CD14-positive monocyte (primary cell): ENCODE measurements at regions not wholly inside any gene's neighbourhood (a gene's known extent, or its start where the extent isn't known, plus 50 kb on each side); places are given as distances from the start of the nearest gene placed in this dataset.

Source experiments
- DNase-seq, 3 donors: peaks; one replicate each; pipeline ENCODE4 v3.0.0-alpha.2; 2011 to 2022
- H2AFZ ChIP-seq: 2 replicates; pipeline ENCODE4 v1.6.0; 2012; ENCODE audit warnings: mild to moderate bottlenecking, low read depth, low read length, inconsistent platforms; ENCODE audit not compliant: insufficient read depth, poor library complexity, severe bottlenecking
- H3K27ac ChIP-seq, 2 donors: 1 replicate in 1 of 2; 2 replicates in 1 of 2; pipeline ENCODE4 v1.5.1; 2012 to 2013; ENCODE audit warnings: low read length in 2 of 2, control low read depth in 1 of 2, inconsistent platforms in 1 of 2, low read depth in 1 of 2, mild to moderate bottlenecking in 1 of 2
- H3K27me3 ChIP-seq, 2 donors: one replicate each; pipeline versions ENCODE4 v1.6.0 to v1.6.1; 2011 to 2013; ENCODE audit warnings: low read length in 2 of 2; ENCODE audit not compliant: control insufficient read depth in 2 of 2, insufficient read depth in 2 of 2
- H3K36me3 ChIP-seq, 2 donors: replicated peaks in 1 of 2; 1 replicate in 1 of 2; 2 replicates in 1 of 2; pipeline versions ENCODE4 v1.5.1 to v1.6.1; 2012 to 2013; ENCODE audit warnings: low read length in 2 of 2, control low read depth in 1 of 2, inconsistent platforms in 1 of 2, mild to moderate bottlenecking in 1 of 2; ENCODE audit not compliant: insufficient read depth in 2 of 2, control insufficient read depth in 1 of 2
- H3K4me1 ChIP-seq, 2 donors: 1 replicate in 1 of 2; 2 replicates in 1 of 2; pipeline versions ENCODE4 v1.5.1 to v1.6.1; 2012 to 2013; ENCODE audit warnings: low read length in 2 of 2, control low read depth in 1 of 2, inconsistent platforms in 1 of 2, mild to moderate bottlenecking in 1 of 2, moderate library complexity in 1 of 2; ENCODE audit not compliant: insufficient read depth in 2 of 2, control insufficient read depth in 1 of 2
- H3K4me2 ChIP-seq: replicated peaks from 2 replicates; pipeline ENCODE3; 2012; ENCODE audit warnings: low read length, moderate library complexity, mild to moderate bottlenecking; ENCODE audit not compliant: poor library complexity, severe bottlenecking; ENCODE audit errors: extremely low read depth
- H3K4me3 ChIP-seq, 3 experiments: fragments of 200-600 bp in 1 of 3; sonication (generic) in 1 of 3; replicated peaks in 1 of 3; 1 replicate in 2 of 3; 2 replicates in 1 of 3; pipeline ENCODE4 v1.5.1; 2011 to 2013; ENCODE audit warnings: low read length in 3 of 3, mild to moderate bottlenecking in 3 of 3, control low read depth in 2 of 3, low read depth in 2 of 3, inconsistent platforms in 1 of 3, moderate library complexity in 1 of 3
- H3K79me2 ChIP-seq: 2 replicates; pipeline ENCODE4 v1.6.0; 2012; ENCODE audit warnings: mild to moderate bottlenecking, control low read depth, inconsistent platforms, low read length, moderate library complexity; ENCODE audit not compliant: insufficient read depth
- H3K9ac ChIP-seq: 2 replicates; pipeline ENCODE4 v1.6.0; 2017; ENCODE audit warnings: low read length, mild to moderate bottlenecking; ENCODE audit not compliant: insufficient read depth, poor library complexity, severe bottlenecking
- H3K9me3 ChIP-seq, 2 donors: replicated peaks in 1 of 2; 1 replicate in 1 of 2; 2 replicates in 1 of 2; pipeline versions ENCODE4 v1.5.1 to v1.6.1; 2012 to 2013; ENCODE audit warnings: low read length in 2 of 2, control low read depth in 1 of 2; ENCODE audit not compliant: control insufficient read depth in 1 of 2, insufficient read depth in 1 of 2
- H4K20me1 ChIP-seq: 2 replicates; pipeline ENCODE4 v1.6.0; 2012; ENCODE audit warnings: mild to moderate bottlenecking, low read length, control low read depth, moderate library complexity; ENCODE audit not compliant: insufficient read depth
- H3K27ac Mint-ChIP-seq, 7 donors: one replicate each; pipeline ENCODE4 v1.8.0; 2020; ENCODE audit warnings: mild to moderate bottlenecking in 7 of 7, mixed read lengths in 7 of 7, moderate library complexity in 6 of 7, inconsistent platforms in 2 of 7
- H3K27me3 Mint-ChIP-seq, 3 donors: one replicate each; pipeline ENCODE4 v1.8.0; 2021 to 2022; ENCODE audit warnings: low read depth in 3 of 3, mild to moderate bottlenecking in 3 of 3, mixed read lengths in 3 of 3, moderate library complexity in 3 of 3, inconsistent platforms in 1 of 3
- H3K36me3 Mint-ChIP-seq, 2 donors: one replicate each; pipeline ENCODE4 v1.8.0; 2020; ENCODE audit warnings: mixed read lengths in 2 of 2, inconsistent platforms in 1 of 2, mild to moderate bottlenecking in 1 of 2
- H3K4me1 Mint-ChIP-seq: one replicate; pipeline ENCODE4 v1.8.0; 2020; ENCODE audit warnings: mild to moderate bottlenecking, mixed read lengths
- H3K4me3 Mint-ChIP-seq, 2 donors: one replicate each; pipeline ENCODE4 v1.8.0; 2020; ENCODE audit warnings: mild to moderate bottlenecking in 2 of 2, mixed read lengths in 2 of 2, moderate library complexity in 1 of 2
- H3K9me3 Mint-ChIP-seq, 7 donors: one replicate each; pipeline ENCODE4 v1.8.0; 2020 to 2022; ENCODE audit warnings: mixed read lengths in 7 of 7, mild to moderate bottlenecking in 6 of 7, moderate library complexity in 6 of 7, inconsistent platforms in 2 of 7
- WGBS: methylation state at CpG from one replicate; pipeline ENCODE4 v1.1.5; 2013; ENCODE audit warnings: missing lambda C conversion rate; ENCODE audit not compliant: insufficient coverage; 5-methylcytosine and 5-hydroxymethylcytosine counted together
- intact Hi-C, 2 donors: fragments of 100-400 bp; cut with micrococcal nuclease; formaldehyde crosslinking; loops; one replicate each; pipeline versions ENCODE4 v1.15.0 to v1.15.1; 2023
- TF ChIP-seq, protein P1 (sequence below): fragments of 200-600 bp; IDR thresholded peaks from one replicate; pipeline ENCODE4 v1.8.0; 2022; ENCODE audit warnings: antibody characterized with exemption, mild to moderate bottlenecking

GRCh38 chr10:118459642-118460193 lies 117.6 kb upstream of the FAM204A start:
- Mint-ChIP-seq H3K27ac (no peak overlapping the region), H3K4me3 (peak overlapping the region in 1 of 2 donors; percentile 68), H3K36me3 (no peaks in the 10 kb centered on the region), H3K27me3 (peaks cover 10 to 19% (median 16%) of the 10 kb centered on the region in 3 donors), H3K4me1 (peaks cover 3% of the 10 kb centered on the region), H3K9me3 (peaks cover 0 to 6% (median 0%) of the 10 kb centered on the region in 7 donors)
- no peak overlapping the region for H3K27ac ChIP-seq
- no peaks in the 10 kb centered on the region for H3K79me2 ChIP-seq
- no peaks in the 10 kb centered on the region for H3K36me3 ChIP-seq
- peak; percentile 18 to 35 (median 20) for DNase-seq
- 0% methylated on average over 7 of the region's 10 CpGs for WGBS
- H2AFZ ChIP-seq = peak overlapping the region; percentile 9
- peaks cover 4 to 9% of the 10 kb centered on the region in 2 donors for H3K27me3 ChIP-seq
- H3K9ac ChIP-seq = no peak overlapping the region
- intact Hi-C loops = no loop called here
- peak overlapping the region; percentile 34 for H3K4me2 ChIP-seq
- no peaks in the 10 kb centered on the region for H3K4me1 ChIP-seq
- no peaks in the 10 kb centered on the region for H4K20me1 ChIP-seq
- no peak overlapping the region for H3K4me3 ChIP-seq
- H3K9me3 ChIP-seq = no peaks in the 10 kb centered on the region
- TF ChIP-seq, protein P1, sequence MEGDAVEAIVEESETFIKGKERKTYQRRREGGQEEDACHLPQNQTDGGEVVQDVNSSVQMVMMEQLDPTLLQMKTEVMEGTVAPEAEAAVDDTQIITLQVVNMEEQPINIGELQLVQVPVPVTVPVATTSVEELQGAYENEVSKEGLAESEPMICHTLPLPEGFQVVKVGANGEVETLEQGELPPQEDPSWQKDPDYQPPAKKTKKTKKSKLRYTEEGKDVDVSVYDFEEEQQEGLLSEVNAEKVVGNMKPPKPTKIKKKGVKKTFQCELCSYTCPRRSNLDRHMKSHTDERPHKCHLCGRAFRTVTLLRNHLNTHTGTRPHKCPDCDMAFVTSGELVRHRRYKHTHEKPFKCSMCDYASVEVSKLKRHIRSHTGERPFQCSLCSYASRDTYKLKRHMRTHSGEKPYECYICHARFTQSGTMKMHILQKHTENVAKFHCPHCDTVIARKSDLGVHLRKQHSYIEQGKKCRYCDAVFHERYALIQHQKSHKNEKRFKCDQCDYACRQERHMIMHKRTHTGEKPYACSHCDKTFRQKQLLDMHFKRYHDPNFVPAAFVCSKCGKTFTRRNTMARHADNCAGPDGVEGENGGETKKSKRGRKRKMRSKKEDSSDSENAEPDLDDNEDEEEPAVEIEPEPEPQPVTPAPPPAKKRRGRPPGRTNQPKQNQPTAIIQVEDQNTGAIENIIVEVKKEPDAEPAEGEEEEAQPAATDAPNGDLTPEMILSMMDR = peak; percentile 77

DNA sequence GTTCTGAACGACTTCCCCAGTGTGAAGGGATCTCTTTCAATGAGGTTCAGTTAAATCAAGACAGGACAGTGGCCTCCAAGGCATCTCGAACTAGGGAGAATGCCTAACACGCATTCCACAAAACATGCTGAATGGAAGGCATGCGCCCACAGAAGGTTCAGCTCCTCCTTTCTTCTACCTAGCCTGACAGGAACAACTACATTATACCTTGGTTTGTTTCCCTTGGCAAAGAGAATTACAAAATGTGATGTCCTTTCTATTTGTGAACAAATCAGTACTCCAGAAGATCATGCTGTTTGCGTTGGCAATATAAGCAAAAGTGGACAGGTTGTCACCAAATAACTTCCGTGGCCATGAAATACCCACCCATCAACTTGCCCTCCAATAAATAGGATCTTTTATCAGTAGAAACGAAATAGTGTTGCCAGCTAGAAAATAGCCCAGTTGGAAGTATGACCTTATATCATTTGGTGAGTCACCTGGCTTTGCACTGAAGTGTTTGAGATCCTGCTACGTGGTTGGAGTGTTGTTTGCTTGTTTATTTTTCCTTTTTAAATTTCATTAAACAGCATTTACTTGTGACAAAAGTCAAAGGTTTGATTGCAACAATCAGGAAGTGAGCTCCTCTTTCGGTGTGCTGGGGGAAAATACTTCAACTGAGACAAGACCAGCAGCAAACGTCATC lies 117.0 kb upstream of the FAM204A start:
- intact Hi-C loops = no loop called here
- Histone ChIP-seq H3K4me2 (peak overlapping the region; percentile 34), H3K9me3 (no peaks in the 10 kb centered on the region), H3K9ac (no peak overlapping the region), H3K27me3 (peaks cover 4 to 9% of the 10 kb centered on the region in 2 donors), H3K36me3 (no peaks in the 10 kb centered on the region), H3K27ac (no peak overlapping the region), H4K20me1 (no peaks in the 10 kb centered on the region), H2AFZ (peak overlapping the region; percentile 9), H3K79me2 (no peaks in the 10 kb centered on the region), H3K4me3 (no peak overlapping the region), H3K4me1 (no peaks in the 10 kb centered on the region)
- no peaks in the 10 kb centered on the region for H3K36me3 Mint-ChIP-seq
- peaks cover 0 to 6% (median 0%) of the 10 kb centered on the region in 7 donors for H3K9me3 Mint-ChIP-seq
- peaks cover 9 to 20% (median 16%) of the 10 kb centered on the region in 3 donors for H3K27me3 Mint-ChIP-seq
- H3K4me1 Mint-ChIP-seq = peaks cover 3% of the 10 kb centered on the region
- no peak overlapping the region for H3K27ac Mint-ChIP-seq
- no peak for DNase-seq
- WGBS = 73% methylated on average over 5 of the region's 10 CpGs
- H3K4me3 Mint-ChIP-seq = peak overlapping the region in 1 of 2 donors; percentile 68
- TF ChIP-seq, protein P1 = no peak
